Left ventricle myocardium inferior (tissue), 1 donor: ENCODE measurements at regions not wholly inside any gene's neighbourhood (a gene's known extent, or its start where the extent isn't known, plus 50 kb on each side); places are given as distances from the start of the nearest gene placed in this dataset.

Source experiments
- DNase-seq: peaks from one replicate; pipeline ENCODE4 v3.0.0-alpha.2; 2020
- H3K27ac ChIP-seq: fragments of 200-600 bp; replicated peaks from 2 replicates; pipeline ENCODE4 v1.8.0; 2021
- H3K27me3 ChIP-seq: fragments of 200-600 bp; 2 replicates; pipeline ENCODE4 v1.8.0; 2021; ENCODE audit warnings: low read depth
- H3K36me3 ChIP-seq: fragments of 200-600 bp; 2 replicates; pipeline ENCODE4 v1.8.0; 2021
- H3K4me1 ChIP-seq: fragments of 200-600 bp; 2 replicates; pipeline ENCODE4 v1.8.0; 2021
- H3K4me3 ChIP-seq: fragments of 200-600 bp; 2 replicates; pipeline ENCODE4 v1.8.0; 2021; ENCODE audit warnings: mild to moderate bottlenecking, moderate library complexity
- H3K9me3 ChIP-seq: fragments of 200-600 bp; replicated peaks from 2 replicates; pipeline ENCODE4 v1.8.0; 2021
- intact Hi-C: fragments of 100-400 bp; cut with micrococcal nuclease; formaldehyde crosslinking; loops from one replicate; pipeline ENCODE4 v1.11.0; 2022
- TF ChIP-seq, protein P1 (sequence below): fragments of 200-600 bp; IDR thresholded peaks from 2 replicates; pipeline ENCODE4 v1.8.0; 2021; ENCODE audit warnings: antibody characterized with exemption, mild to moderate bottlenecking, borderline replicate concordance
- donor health status: DM: no; HTN: yes; CAD: no; lungs with severe emphysema.

DNA sequence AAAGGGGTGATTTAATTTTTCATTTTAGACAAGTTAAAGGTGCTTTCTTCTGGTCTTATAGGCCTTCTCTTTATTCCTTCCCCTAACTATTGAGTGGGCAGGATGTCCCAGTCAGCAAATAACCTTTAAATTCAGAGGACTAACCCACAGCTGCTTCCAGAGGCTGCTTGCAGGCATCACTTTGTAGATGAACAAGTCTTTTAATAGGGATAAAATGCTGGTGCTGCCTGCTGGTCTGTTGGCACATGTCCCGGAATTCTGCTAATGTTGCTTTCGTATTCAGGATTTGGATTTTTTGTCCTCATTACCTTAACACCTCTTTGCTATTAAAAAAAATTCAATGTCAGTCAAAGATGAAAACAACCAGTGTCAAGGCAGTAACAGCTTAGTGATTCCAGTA lies 132.7 kb upstream of the KL start:
- Histone ChIP-seq H3K4me3 (no peak overlapping the region), H3K36me3 (no peaks in the 10 kb centered on the region), H3K27me3 (no peaks in the 10 kb centered on the region), H3K9me3 (peaks cover 19% of the 10 kb centered on the region), H3K27ac (no peak overlapping the region), H3K4me1 (peaks cover 8% of the 10 kb centered on the region)
- intact Hi-C loops, result no loop called here
- no peak for DNase-seq
- TF ChIP-seq, protein P1, sequence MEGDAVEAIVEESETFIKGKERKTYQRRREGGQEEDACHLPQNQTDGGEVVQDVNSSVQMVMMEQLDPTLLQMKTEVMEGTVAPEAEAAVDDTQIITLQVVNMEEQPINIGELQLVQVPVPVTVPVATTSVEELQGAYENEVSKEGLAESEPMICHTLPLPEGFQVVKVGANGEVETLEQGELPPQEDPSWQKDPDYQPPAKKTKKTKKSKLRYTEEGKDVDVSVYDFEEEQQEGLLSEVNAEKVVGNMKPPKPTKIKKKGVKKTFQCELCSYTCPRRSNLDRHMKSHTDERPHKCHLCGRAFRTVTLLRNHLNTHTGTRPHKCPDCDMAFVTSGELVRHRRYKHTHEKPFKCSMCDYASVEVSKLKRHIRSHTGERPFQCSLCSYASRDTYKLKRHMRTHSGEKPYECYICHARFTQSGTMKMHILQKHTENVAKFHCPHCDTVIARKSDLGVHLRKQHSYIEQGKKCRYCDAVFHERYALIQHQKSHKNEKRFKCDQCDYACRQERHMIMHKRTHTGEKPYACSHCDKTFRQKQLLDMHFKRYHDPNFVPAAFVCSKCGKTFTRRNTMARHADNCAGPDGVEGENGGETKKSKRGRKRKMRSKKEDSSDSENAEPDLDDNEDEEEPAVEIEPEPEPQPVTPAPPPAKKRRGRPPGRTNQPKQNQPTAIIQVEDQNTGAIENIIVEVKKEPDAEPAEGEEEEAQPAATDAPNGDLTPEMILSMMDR, result no peak

DNA sequence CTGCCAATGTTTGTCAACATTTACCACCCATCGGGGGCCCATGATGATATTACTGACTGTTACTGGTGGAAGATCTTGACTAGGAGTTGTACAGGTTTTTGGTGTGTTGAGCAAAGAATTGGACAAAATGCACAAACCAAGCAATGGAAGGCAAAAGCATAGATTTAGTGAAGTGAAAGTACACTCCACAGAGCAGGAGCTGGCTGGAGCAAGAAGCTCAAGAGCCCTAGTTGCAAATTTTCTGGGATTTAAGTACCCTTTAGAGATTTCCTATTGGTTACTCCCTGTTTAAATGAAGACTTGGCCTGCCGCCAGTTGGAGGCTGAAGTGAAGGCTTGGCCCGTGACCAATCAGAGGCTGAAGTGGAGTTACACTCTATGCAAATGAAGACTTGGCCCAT lies 128.6 kb upstream of the KL start:
- Histone ChIP-seq H3K36me3 (no peaks in the 10 kb centered on the region), H3K4me3 (no peak overlapping the region), H3K27ac (no peak overlapping the region), H3K4me1 (peaks cover 8% of the 10 kb centered on the region), H3K27me3 (no peaks in the 10 kb centered on the region), H3K9me3 (peaks cover 19% of the 10 kb centered on the region)
- intact Hi-C loops, result no loop called here
- DNase-seq, result no peak
- TF ChIP-seq, protein P1, result no peak

DNA sequence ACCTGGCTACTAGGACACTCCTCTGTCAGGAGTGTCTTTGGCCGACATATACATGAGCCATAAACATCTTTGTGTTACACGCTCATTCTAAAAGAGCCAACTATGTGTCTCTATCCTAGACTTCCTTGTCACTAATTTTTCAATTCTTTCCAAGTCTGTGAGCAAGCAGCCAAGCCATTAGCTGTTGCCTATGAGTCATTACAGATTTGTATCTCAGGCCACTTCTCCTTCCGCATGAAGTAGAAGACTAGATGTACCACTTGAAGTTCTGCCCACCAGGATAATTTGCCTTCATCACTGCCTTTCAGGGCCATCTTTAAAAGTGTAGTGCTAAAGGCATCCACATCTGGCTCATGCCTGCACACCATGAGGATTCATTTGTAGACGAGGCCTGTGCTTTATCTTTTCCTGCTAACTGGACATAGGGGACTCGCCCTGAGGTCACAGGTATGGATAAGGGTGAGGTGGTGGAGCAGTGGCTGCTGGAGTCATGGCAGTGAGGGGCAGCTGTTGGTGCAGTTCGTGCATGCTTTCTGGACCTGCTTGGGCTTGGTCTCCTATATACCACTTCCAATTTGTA lies 126.1 kb upstream of the KL start:
- Histone ChIP-seq H3K27me3 (no peaks in the 10 kb centered on the region), H3K9me3 (peaks cover 19% of the 10 kb centered on the region), H3K27ac (no peak overlapping the region), H3K36me3 (no peaks in the 10 kb centered on the region), H3K4me1 (no peaks in the 10 kb centered on the region), H3K4me3 (no peak overlapping the region)
- intact Hi-C loops, result no loop called here
- TF ChIP-seq, protein P1, result no peak
- DNase-seq, result no peak

DNA sequence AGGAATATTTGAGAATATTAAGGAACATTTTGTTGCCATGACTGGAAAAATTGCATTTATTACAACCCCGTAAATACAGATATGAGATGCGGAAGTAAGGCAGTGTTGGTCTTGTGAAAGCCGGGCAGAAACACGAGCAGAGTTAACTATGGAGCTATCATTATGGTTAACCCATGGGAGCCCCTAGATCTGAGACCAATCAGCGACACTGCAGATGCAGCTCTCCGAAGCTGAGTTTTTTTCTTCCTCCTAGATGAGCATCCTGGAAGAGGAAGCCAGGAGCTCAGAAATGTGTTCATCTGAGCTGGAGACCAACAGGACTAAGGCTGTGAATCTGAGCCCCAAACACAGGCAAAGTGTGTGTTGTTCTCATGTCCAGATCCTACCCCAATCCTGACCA lies 123.0 kb upstream of the KL start:
- H3K27me3 ChIP-seq, result no peaks in the 10 kb centered on the region
- peaks cover 4% of the 10 kb centered on the region for H3K9me3 ChIP-seq
- H3K4me1 ChIP-seq, result no peaks in the 10 kb centered on the region
- no peak overlapping the region for H3K4me3 ChIP-seq
- no peak overlapping the region for H3K27ac ChIP-seq
- DNase-seq, result no peak
- intact Hi-C loops, result no loop called here
- TF ChIP-seq, protein P1, result no peak
- no peaks in the 10 kb centered on the region for H3K36me3 ChIP-seq

DNA sequence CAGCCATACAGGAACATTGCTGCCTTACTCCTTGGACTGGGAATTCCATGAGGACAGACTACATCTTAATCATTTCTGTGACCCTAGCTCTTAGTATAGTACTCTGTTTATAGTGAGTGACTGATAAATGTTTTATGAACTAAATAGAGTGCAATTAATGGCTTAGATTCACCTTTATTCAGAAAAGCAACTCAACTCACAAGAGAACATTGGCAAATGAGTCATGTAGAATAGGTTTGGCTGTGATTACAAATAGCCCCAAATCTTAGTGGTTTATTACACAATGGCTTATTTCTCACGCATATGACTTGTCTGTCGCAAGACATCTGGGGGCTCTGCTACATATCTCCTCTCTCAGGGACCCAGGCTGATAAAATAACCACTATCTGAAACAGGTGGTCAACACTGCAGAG lies 121.6 kb upstream of the KL start:
- Histone ChIP-seq H3K27ac (no peak overlapping the region), H3K4me3 (no peak overlapping the region), H3K27me3 (no peaks in the 10 kb centered on the region), H3K4me1 (no peaks in the 10 kb centered on the region), H3K36me3 (no peaks in the 10 kb centered on the region), H3K9me3 (no peaks in the 10 kb centered on the region)
- DNase-seq, result no peak
- intact Hi-C loops, result no loop called here
- TF ChIP-seq, protein P1, result no peak

DNA sequence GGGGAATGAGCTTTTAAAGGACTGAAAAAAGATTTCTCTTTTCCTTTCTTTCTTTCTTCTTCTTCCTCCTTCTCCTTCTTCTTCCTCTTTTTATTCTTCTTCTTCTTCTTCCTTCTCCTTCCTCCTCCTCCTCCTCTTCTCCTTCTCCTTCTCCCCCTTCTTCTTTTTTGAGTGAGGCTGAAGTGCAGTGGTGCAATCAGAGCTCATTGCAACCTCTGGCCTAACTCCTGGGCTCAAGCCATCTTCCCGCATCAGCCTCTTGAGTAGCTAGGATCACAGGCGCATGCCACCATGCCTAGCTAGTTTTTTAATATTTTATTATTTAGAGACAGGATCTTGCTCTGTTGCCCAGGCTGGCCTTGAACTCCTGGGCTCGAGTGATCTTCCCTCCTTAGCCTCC lies 120.9 kb upstream of the KL start:
- DNase-seq, result no peak
- TF ChIP-seq, protein P1, result no peak
- Histone ChIP-seq H3K36me3 (no peaks in the 10 kb centered on the region), H3K27me3 (no peaks in the 10 kb centered on the region), H3K4me1 (no peaks in the 10 kb centered on the region), H3K4me3 (no peak overlapping the region), H3K27ac (no peak overlapping the region), H3K9me3 (no peaks in the 10 kb centered on the region)
- intact Hi-C loops, result no loop called here
